ENCODE measurements at regions not wholly inside any gene's neighbourhood (a gene's known extent, or its start where the extent isn't known, plus 50 kb on each side); places are given as distances from the start of the nearest gene placed in this dataset.

DNA sequence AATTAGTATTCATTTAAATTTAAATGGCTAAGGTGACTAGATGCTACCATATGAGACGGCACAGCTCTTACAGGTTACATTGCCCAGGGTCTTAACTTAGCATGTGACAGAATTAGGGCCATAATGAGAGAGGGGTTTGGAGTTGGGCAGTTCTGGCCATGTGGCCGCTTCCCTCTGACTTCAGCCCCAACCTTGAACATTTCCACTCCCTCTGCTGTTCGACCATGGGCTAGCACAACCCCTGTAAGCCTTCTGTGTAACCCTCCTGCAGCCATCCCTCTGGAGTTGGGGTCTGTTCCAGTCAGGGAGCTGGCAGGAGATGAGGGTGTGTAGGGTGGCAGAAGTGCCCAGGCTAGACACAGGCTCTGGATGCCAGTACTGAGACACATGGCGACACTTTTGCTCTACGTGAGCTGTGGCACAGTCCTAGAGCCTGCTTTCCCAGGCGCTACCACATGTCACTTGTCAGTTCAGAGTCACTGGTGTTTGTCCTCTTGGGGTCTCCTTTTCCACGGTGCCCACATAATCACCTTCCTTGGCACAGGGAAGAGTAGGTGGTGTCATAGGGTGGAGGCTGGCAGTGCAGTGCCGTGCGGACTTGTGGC, 128.7 kb upstream of the PITX1 start:
- Mint-ChIP-seq H3K9me3 (peaks cover 2% of the 10 kb centered on the region), H3K4me3 (no peak overlapping the region), H3K27ac (no peak overlapping the region), H3K4me1 (no peaks in the 10 kb centered on the region), H3K27me3 (peaks cover 31% of the 10 kb centered on the region), H3K36me3 (ENCODE audit: low read depth) (no peaks in the 10 kb centered on the region)
- DNase-seq, result no peak
- CTCF ChIA-PET, result no interaction called here
- POLR2A ChIA-PET, result no interaction called here

DNA sequence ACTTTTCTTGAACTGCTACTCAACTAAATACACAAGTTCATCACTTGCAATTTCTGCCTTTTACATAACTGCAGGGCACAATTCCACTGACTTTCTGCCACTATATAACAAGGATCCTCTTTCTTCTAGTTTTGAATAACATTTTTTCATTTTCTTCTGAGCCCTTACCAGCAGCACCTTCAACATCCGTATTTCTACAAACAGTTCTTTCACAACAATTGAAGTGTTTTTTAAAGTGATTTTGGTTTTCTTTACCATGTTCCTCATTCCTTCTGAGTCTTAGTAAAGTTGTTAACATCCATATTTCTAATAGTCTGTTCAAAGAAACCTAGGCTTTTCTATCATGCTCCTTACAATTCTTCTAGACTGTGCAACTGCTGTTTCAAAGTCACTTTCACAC, 127.2 kb upstream of the PITX1 start:
- H3K4me3 Mint-ChIP-seq, result no peak overlapping the region
- peaks cover 2% of the 10 kb centered on the region for H3K9me3 Mint-ChIP-seq
- H3K4me1 Mint-ChIP-seq, result no peaks in the 10 kb centered on the region
- ChIA-PET CTCF (no interaction called here), POLR2A (no interaction called here)
- peaks cover 25% of the 10 kb centered on the region for H3K27me3 Mint-ChIP-seq
- no peak for DNase-seq
- no peaks in the 10 kb centered on the region for H3K36me3 Mint-ChIP-seq (ENCODE audit: low read depth)
- H3K27ac Mint-ChIP-seq, result no peak overlapping the region

DNA sequence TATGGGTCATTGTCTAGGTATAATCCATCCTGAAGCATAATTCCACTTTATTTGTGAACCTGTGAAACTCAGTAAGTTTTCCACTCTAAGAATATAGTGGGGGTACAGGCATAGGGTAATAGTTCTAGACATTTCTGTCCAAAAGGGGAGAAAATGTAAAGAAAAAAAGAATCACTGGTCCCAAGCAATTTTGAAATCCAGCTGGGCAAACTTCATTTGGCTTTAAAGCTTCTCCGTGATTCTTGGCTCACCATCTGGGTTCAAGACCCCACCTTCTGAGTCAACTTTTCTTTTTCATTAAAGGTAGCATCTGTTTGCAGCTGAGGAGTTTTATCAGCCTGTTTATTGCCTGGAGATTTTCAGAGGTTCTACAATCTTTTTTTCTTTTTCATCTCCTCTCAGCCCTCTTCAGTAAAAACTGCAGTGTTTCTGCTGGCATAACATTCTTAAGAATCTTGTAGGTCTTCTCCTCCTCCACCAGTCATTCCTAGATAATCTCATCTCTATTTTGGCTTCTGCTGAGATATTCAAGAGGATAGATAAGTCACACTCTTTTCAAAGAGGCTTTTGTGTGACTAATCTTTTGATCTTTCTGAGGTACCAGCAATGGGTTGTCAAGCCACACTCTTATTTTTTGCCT, 126.1 kb upstream of the PITX1 start:
- Mint-ChIP-seq H3K9me3 (peaks cover 2% of the 10 kb centered on the region), H3K4me3 (no peak overlapping the region), H3K27me3 (peaks cover 22% of the 10 kb centered on the region), H3K4me1 (no peaks in the 10 kb centered on the region), H3K27ac (no peak overlapping the region), H3K36me3 (ENCODE audit: low read depth) (no peaks in the 10 kb centered on the region)
- no peak for DNase-seq
- POLR2A ChIA-PET, result no interaction called here
- CTCF ChIA-PET, result no interaction called here

GRCh38 chr5:135159626-135160025, 125.6 kb upstream of the PITX1 start:
- no peak overlapping the region for H3K4me3 Mint-ChIP-seq
- no peak overlapping the region for H3K27ac Mint-ChIP-seq
- H3K9me3 Mint-ChIP-seq, result peaks cover 2% of the 10 kb centered on the region
- no peaks in the 10 kb centered on the region for H3K36me3 Mint-ChIP-seq (ENCODE audit: low read depth)
- no peak for DNase-seq
- H3K27me3 Mint-ChIP-seq, result peaks cover 22% of the 10 kb centered on the region
- H3K4me1 Mint-ChIP-seq, result no peaks in the 10 kb centered on the region
- ChIA-PET POLR2A (no interaction called here), CTCF (no interaction called here)

GRCh38 chr5:135158982-135159381, 125.0 kb upstream of the PITX1 start:
- CTCF ChIA-PET, result no interaction called here
- no peaks in the 10 kb centered on the region for H3K36me3 Mint-ChIP-seq (ENCODE audit: low read depth)
- no peak overlapping the region for H3K4me3 Mint-ChIP-seq
- no peaks in the 10 kb centered on the region for H3K4me1 Mint-ChIP-seq
- POLR2A ChIA-PET, result no interaction called here
- H3K27ac Mint-ChIP-seq, result no peak overlapping the region
- H3K27me3 Mint-ChIP-seq, result peaks cover 22% of the 10 kb centered on the region
- H3K9me3 Mint-ChIP-seq, result peaks cover 2% of the 10 kb centered on the region
- DNase-seq, result no peak

DNA sequence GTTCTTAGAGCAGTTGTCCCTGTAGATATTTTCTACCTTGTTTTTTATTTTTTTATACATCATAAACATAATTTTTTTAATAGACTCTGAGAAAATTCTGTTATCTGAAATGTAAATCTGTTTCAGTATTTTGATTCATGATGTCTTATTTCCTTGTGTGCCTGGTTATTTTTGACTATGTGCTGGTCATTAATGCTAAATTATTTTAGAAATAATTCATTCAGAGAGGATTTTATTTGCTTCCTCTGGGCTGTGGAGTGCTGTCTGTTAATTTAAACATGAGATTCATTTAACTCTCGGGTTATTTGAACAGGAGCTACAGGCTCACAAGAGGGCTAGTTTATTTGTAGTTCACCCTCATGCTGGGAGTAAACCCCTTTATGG, 124.3 kb upstream of the PITX1 start:
- POLR2A ChIA-PET, result no interaction called here
- H3K9me3 Mint-ChIP-seq, result peaks cover 2% of the 10 kb centered on the region
- H3K27ac Mint-ChIP-seq, result no peak overlapping the region
- CTCF ChIA-PET, result no interaction called here
- H3K4me3 Mint-ChIP-seq, result no peak overlapping the region
- no peaks in the 10 kb centered on the region for H3K4me1 Mint-ChIP-seq
- no peaks in the 10 kb centered on the region for H3K36me3 Mint-ChIP-seq (ENCODE audit: low read depth)
- DNase-seq, result no peak
- H3K27me3 Mint-ChIP-seq, result peaks cover 22% of the 10 kb centered on the region

GRCh38 chr5:135157421-135158313, 123.6 kb upstream of the PITX1 start:
- H3K27ac Mint-ChIP-seq, result no peak overlapping the region
- no peaks in the 10 kb centered on the region for H3K4me1 Mint-ChIP-seq
- no peak overlapping the region for H3K4me3 Mint-ChIP-seq
- H3K27me3 Mint-ChIP-seq, result peaks cover 22% of the 10 kb centered on the region
- peaks cover 2% of the 10 kb centered on the region for H3K9me3 Mint-ChIP-seq
- H3K36me3 Mint-ChIP-seq (ENCODE audit: low read depth), result no peaks in the 10 kb centered on the region
- CTCF ChIA-PET, result no interaction called here
- POLR2A ChIA-PET, result no interaction called here
- no peak for DNase-seq

GRCh38 chr5:135156715-135157404, 122.8 kb upstream of the PITX1 start:
- Mint-ChIP-seq H3K27me3 (peaks cover 21% of the 10 kb centered on the region), H3K4me3 (no peak overlapping the region)
- CTCF ChIA-PET, result no interaction called here

GRCh38 chr5:135156337-135156714, 122.3 kb upstream of the PITX1 start:
- CTCF ChIA-PET, result no interaction called here
- Mint-ChIP-seq H3K9me3 (peaks cover 2% of the 10 kb centered on the region), H3K27me3 (peaks cover 18% of the 10 kb centered on the region), H3K4me1 (no peaks in the 10 kb centered on the region), H3K36me3 (ENCODE audit: low read depth) (no peaks in the 10 kb centered on the region), H3K4me3 (no peak overlapping the region), H3K27ac (no peak overlapping the region)
- DNase-seq, result no peak
- POLR2A ChIA-PET, result no interaction called here

More at GRCh38 chr5:135156715-135157404, 122.8 kb upstream of the PITX1 start:
- H3K27ac Mint-ChIP-seq, result no peak overlapping the region
- H3K4me1 Mint-ChIP-seq, result no peaks in the 10 kb centered on the region
- no peaks in the 10 kb centered on the region for H3K36me3 Mint-ChIP-seq (ENCODE audit: low read depth)
- no peak for DNase-seq
- H3K9me3 Mint-ChIP-seq, result peaks cover 2% of the 10 kb centered on the region
- POLR2A ChIA-PET, result no interaction called here

- H3K27ac Mint-ChIP-seq, result no peak overlapping the region
- H3K36me3 Mint-ChIP-seq (ENCODE audit: low read depth), result no peaks in the 10 kb centered on the region
- DNase-seq, result no peak
- no peaks in the 10 kb centered on the region for H3K4me1 Mint-ChIP-seq
- no peak overlapping the region for H3K4me3 Mint-ChIP-seq
- ChIA-PET POLR2A (no interaction called here), CTCF (no interaction called here)
- peaks cover 2% of the 10 kb centered on the region for H3K9me3 Mint-ChIP-seq
- peaks cover 14% of the 10 kb centered on the region for H3K27me3 Mint-ChIP-seq
Observed at GRCh38 chr5:135155616-135156214, 121.7 kb upstream of the PITX1 start.

DNA sequence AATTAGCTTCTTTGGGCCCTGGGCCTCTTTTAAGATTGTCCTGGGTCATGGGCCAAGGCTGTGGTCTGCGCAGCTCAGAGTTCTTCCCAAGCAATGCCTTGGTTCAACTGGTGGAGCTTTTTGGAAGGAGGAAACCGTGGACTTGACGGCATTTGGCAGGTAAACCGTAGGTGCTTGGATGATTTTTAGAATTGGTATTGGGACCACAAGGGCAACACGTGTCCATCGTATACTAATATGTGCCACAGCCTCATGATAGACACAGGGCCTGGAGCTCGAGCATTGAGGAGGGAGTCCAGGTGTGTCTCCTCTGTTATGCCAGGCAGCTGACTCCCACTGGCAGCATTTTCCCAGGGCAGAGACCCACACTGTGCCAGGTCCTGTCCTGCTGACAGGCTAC, 120.9 kb upstream of the PITX1 start:
- POLR2A ChIA-PET, result no interaction called here
- H3K27ac Mint-ChIP-seq, result no peak overlapping the region
- H3K4me1 Mint-ChIP-seq, result no peaks in the 10 kb centered on the region
- H3K9me3 Mint-ChIP-seq, result peaks cover 2% of the 10 kb centered on the region
- DNase-seq, result no peak
- peaks cover 9% of the 10 kb centered on the region for H3K27me3 Mint-ChIP-seq
- no peaks in the 10 kb centered on the region for H3K36me3 Mint-ChIP-seq (ENCODE audit: low read depth)
- CTCF ChIA-PET, result no interaction called here
- no peak overlapping the region for H3K4me3 Mint-ChIP-seq

DNA sequence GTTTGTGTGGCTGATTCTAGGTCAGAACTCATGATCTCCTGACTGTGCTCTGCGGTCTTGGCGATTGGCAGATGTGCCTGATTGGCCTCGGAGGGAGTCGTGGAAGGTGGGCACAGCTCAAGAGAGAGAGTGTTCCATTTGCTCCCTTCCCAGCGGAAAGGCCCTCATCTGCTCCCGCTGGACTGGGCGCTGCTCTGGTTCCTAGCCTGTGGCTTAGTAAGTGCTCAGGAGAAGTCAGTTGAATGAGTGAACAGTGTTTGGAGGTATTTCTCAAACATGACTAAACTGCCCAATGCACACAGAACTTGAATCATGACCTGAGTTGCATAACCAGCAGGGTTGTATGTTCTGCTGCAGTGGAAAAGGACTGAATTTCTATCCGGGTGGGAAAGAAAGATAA, 120.2 kb upstream of the PITX1 start:
- ChIA-PET POLR2A (no interaction called here), CTCF (no interaction called here)
- H3K27me3 Mint-ChIP-seq, result peaks cover 4% of the 10 kb centered on the region
- H3K9me3 Mint-ChIP-seq, result peaks cover 2% of the 10 kb centered on the region
- no peaks in the 10 kb centered on the region for H3K4me1 Mint-ChIP-seq
- no peak overlapping the region for H3K4me3 Mint-ChIP-seq
- no peak overlapping the region for H3K27ac Mint-ChIP-seq
- no peaks in the 10 kb centered on the region for H3K36me3 Mint-ChIP-seq (ENCODE audit: low read depth)
- no peak for DNase-seq

GRCh38 chr5:135153661-135154060, 119.6 kb upstream of the PITX1 start:
- Mint-ChIP-seq H3K27me3 (no peaks in the 10 kb centered on the region), H3K4me1 (no peaks in the 10 kb centered on the region), H3K27ac (no peak overlapping the region), H3K4me3 (no peak overlapping the region), H3K9me3 (peaks cover 2% of the 10 kb centered on the region), H3K36me3 (ENCODE audit: low read depth) (no peaks in the 10 kb centered on the region)
- DNase-seq, result no peak
- ChIA-PET CTCF (no interaction called here), POLR2A (no interaction called here)

All from activated CD4-positive, alpha-beta memory T cell treated with anti-CD3 and anti-CD28 coated beads, Interleukin-2, amount 10 ng/mL, durations not matched to agents 7 days and 5 days (primary cell).